GM21367 (cell line): ENCODE measurements at regions not wholly inside any gene's neighbourhood (a gene's known extent, or its start where the extent isn't known, plus 50 kb on each side); places are given as distances from the start of the nearest gene placed in this dataset.

Experiments used
- ATAC-seq: cut with Tn5 transposase; IDR thresholded peaks from one replicate; pipeline ENCODE4 v1.9.1; 2021; ENCODE audit not compliant: unreplicated experiment

DNA sequence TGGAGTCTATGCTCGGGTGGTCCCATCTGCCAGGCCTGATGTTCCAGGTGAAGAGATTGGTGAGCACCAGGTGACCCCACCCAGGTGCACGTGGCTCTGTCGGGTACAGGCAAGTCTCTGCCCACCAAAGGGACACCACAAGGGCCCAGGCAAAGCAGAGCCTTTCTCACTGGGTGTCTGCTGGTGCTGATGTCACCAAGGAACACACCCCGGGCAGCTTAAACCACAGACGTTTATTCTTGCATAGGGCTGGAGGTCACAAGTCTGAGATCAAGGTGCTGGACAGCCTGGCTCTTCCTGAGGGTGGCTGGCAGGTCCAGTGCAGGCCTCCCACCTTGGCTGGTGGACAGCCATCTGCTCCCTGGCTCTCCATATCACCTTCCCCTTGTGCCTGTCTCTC lies 100.7 kb upstream of the CD93 start:
- ATAC-seq, result no peak

DNA sequence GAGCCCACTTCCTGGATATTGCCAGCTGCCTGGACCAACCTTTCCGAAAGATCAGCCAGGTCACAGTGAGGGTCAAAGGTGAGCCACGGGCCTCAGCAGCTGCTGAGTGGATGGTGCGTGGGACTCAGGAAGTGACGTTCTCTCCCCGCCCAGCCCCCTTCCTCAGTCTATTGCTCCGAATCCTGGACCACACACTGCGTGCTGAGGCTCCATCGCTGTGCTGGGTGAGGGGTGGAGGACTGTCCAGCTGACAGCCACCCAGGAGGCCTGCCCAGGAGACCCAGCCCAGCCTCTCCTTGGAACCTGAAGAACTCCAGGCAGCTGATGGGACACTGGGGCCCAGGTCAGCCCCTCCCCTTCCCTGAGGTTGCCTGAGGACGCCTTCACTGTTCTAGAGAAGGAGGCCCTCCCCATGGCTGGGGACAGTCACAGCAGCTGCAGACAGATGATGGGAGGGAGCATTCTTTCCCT lies 94.4 kb upstream of the CD93 start:
- ATAC-seq, result no peak

DNA sequence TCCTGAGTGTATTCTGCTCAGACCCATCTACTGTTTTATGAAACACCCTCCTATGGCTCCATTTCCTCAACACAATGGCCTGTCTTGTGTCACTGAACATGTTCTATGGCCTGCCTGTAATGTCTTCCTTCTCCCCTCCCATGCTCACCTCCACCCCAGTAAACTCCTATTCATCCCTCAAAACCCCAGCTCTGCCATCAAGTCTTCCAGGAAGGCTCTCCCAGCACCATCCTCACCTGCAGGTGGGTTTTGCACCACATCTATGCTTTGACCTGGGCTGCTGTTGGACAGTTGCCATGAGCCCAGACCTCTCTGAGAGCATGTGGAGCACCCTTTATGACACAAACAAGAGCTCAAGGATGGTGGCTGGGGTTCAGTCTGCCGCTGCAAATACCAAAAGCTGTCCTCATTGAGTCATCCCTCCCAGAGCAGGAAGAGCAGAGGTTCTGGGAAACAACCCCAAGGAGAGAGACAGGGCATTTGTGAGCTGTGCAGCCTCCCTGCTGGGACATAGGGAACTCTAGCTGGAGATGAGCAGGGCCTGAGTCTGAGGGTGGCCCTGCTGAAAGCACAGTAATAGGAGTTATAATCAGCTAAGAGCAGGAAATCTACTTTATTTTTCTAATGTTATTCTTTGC lies 93.8 kb upstream of the CD93 start:
- no peak for ATAC-seq

DNA sequence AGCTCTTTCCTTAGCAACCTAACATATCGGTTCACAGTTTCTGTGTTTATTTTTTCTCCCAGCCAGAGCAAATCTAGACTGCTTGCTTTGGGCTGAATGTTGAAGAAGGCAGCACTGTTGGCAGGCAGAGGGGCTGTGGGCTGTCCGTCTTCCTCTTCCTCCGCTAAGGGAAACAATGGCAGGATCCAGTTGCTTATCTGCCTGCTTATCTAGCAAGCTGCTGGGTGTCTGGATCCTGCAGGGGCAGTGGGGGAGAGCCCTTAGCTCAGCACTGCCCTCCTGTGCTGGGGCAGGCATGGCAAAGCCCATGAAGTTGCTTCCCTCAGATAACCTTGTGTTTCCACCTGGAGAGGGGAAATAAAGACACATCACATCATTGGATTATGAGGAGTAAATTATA lies 92.7 kb upstream of the CD93 start:
- ATAC-seq, result no peak

GRCh38 chr20:23174821-23175220 lies 88.7 kb upstream of the CD93 start:
- ATAC-seq, result no peak

DNA sequence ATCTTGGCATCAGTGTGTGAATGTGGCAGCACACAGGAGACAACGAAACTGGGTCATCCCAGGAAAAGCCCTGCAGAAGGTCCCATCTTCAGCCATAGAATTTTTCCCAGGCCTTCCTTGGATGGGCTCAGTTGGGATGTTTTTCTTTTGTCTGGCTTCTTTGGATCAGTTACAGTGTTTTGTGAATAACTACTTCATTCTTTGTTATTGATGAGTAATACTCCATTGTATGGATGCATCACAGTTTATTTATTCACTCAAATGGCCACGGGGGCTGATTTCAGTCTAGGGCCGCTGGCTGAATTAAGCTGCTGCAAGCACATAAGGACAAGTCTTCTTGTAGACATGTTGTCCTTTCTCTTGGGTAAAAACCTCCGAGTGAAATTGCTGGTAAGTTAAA lies 81.3 kb upstream of the CD93 start:
- ATAC-seq, result no peak

GRCh38 chr20:23166563-23166962 lies 80.4 kb upstream of the CD93 start:
- ATAC-seq, result no peak

- ATAC-seq, result no peak
These were observed 79.8 kb upstream of the CD93 start for GRCh38 chr20:23165964-23166363.

DNA sequence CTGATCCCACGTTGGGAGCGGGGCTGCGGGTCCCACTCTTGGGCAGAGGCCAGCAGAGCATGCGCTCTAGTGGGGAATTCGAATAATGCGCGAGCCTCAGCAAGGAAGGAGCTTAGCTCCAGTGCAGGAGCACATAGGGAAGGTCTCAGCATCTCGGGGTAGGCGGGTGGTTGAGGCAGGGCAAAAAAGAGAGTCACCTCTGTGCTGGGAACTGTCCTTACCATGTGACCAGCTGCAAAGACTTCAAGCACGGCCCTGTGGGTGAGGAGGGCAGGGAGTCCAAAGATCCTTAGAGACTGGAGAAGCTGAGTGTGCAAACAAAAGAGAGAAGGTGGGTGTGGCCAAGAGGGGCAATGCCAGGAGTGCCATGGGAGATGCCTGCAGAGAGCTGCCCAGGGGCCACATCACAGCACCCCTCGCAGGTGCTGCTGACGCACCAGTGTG lies 79.2 kb upstream of the CD93 start:
- no peak for ATAC-seq

GRCh38 chr20:23164176-23164601 lies 78.1 kb upstream of the CD93 start:
- ATAC-seq, result no peak

DNA sequence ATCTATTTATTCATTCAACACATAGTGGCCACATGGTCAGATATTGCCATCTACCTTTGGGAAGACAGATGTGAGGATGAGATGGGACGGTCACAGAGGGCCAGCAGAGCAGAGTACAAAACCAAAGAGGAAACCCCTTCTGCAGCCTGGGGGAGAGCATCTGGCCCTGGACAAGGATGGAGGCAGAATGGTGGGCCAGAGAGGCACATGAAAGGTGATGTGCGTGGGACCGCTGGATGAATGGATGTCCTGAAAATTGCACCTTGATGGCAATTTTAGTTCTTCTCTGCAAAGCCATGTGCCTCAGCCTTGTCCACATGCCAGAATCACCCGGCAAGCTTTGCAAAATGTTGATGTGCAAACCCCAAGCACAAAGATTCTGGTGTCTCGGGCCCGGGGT lies 77.4 kb upstream of the CD93 start:
- no peak for ATAC-seq

- ATAC-seq, result no peak
These were observed 76.8 kb upstream of the CD93 start for GRCh38 chr20:23162887-23163286.

GRCh38 chr20:23161968-23162696 lies 76.0 kb upstream of the CD93 start:
- ATAC-seq, result no peak

DNA sequence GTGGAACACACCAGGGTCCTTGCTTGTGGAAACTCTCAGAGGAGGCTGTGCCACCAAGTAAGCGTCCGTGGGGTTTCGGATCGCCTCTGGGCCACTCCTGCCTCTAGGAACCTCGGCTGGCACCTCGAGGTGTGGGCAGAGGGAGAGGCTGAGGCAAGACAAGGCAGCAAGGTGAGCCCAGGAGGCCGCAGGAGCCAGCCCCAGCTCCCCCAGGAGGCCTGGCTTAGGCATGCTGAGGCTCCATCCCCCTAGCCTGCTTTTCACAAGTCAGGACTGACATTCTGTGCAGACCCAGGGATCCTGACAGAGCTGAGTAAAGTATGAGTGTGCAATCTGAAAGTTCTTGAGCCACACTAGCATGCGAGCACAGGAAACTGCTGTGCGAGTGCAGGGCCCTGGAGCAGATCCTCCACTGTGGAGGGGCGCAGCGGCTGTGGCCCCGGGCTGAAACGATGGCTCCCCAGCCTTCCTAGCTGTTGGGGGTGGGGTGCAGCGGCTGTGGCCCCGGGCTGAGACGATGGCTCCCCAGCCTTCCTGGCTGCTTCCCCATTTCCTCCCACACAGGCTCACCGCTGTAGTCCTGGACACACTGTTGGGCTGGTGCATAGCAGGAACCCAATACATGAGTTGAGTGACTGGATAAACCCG lies 75.2 kb upstream of the CD93 start:
- ATAC-seq, result no peak

- no peak for ATAC-seq
These were observed 74.6 kb upstream of the CD93 start for GRCh38 chr20:23160536-23161243.

GRCh38 chr20:23159947-23160318 lies 73.8 kb upstream of the CD93 start:
- no peak for ATAC-seq

DNA sequence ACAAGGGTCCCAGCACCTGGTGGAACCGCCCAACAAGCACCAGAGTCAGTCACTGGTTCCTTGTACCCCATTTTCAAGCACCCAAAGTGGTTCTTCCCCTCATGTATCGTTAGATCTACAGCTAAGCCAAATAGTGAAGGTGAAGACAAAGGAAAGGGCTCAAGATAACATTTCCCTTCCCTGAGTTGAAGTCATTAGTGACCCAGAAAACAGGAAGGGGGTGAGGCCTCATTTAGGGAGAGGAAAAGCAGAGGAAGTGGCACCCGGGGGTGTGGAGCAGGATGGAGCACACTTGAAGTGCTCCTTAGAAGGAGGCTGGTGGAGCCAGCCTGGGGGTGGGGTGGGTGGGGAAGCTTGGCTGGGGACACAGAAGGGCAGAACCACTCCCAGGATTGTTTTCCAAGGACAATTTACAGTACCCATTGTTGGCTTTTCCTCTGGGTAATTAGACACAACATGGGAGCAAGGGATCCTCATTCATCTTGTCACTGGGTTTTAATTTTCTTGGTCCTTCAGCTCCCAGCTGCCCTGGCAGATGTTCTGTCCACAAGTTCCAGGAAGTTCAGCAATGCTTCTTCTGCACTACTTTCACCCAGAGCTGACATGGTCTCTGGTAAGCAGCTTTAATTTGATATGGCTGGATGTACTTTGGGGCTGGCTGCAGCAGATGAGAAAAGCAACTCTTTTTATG lies 73.3 kb upstream of the CD93 start:
- ATAC-seq, result no peak

DNA sequence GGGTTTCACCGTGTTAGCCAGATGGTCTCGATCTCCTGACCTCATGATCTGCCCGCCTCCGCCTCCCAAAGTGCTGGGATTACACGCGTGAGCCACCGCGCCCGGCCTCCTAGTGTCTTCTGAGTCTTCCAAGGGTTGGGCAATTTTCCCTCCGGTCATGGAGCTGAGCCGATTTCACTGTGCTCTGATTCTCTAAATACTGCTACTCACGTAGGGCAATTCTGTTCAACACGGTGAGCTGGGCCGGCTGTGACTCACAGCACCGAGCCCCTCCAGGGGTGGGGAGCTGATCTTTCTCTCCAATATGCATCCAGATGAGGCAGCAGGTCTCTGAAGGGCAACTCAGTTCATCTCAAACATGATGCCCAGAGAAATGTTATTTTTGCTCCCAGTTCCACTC lies 71.6 kb upstream of the CD93 start:
- no peak for ATAC-seq

GRCh38 chr20:23156842-23157423 lies 70.8 kb upstream of the CD93 start:
- no peak for ATAC-seq

DNA sequence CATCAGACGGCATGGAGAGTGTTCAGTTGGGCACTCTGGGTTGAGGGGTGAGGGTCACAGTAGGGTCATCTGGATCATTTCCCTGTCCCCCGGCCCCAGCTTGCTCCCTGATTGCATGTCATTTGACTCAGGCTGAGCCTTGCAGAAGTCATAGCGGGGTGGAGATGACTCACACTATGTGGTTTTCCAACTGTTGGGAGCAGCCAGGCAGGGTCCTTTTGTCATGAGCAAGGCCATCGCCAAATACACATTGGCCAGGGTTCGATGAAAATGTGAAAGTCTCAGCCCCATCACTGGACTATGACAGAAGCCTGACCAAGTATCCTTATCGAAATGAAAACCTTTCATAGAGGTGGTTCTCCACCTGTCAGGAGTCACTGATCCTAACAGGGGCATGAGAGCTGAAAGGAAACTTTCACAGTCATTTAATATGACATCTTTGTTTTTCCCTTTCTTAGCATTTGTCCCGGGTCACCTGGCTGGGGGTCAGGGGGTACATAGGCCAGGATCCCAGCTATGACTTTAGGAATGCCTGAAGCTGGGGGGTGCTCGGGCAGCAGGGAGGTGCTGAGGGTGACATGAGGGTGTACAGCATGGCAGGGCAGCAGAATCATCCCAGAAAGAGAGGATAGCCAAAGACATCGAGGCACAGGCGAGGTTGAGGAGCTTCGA lies 70.2 kb upstream of the CD93 start:
- no peak for ATAC-seq
